ENCODE measurements at regions not wholly inside any gene's neighbourhood (a gene's known extent, or its start where the extent isn't known, plus 50 kb on each side); places are given as distances from the start of the nearest gene placed in this dataset.

DNA sequence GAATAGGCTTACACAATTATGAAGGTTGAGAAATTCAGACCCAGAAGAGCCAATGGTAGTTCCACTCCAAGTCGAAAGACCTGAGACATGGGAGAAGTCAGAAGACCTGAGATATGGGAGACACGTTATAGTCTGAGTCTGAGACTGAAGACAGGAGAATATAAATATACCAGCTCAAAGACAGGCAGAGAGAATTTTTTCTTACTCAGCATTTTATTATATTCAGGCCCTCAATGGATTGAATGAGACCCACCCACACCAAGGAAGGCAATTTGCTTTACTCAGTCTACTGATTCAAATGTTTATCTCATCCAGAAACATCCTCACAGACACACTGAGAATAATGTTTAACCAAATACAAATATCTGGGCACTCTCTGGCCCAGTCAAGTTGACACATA lies 693.5 kb downstream of the HDGFL1 start:
- TF ChIP-seq EP300 (IDR thresholded peaks at IDR 0.05), result no peak
- no peak for TF ChIP-seq POLR2AphosphoS5 (IDR thresholded peaks at IDR 0.05)
- TF ChIP-seq POLR2A (IDR thresholded peaks at IDR 0.05; ENCODE audit: low read depth), result no peak
- TF ChIP-seq, protein P1, sequence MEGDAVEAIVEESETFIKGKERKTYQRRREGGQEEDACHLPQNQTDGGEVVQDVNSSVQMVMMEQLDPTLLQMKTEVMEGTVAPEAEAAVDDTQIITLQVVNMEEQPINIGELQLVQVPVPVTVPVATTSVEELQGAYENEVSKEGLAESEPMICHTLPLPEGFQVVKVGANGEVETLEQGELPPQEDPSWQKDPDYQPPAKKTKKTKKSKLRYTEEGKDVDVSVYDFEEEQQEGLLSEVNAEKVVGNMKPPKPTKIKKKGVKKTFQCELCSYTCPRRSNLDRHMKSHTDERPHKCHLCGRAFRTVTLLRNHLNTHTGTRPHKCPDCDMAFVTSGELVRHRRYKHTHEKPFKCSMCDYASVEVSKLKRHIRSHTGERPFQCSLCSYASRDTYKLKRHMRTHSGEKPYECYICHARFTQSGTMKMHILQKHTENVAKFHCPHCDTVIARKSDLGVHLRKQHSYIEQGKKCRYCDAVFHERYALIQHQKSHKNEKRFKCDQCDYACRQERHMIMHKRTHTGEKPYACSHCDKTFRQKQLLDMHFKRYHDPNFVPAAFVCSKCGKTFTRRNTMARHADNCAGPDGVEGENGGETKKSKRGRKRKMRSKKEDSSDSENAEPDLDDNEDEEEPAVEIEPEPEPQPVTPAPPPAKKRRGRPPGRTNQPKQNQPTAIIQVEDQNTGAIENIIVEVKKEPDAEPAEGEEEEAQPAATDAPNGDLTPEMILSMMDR (IDR thresholded peaks at IDR 0.05), result no peak
- WGBS, result 90% methylated on average over 2 of the region's 2 CpGs
- no peaks in the 10 kb centered on the region for H3K4me1 ChIP-seq
- H3K27ac ChIP-seq (replicated peaks in 1 of 4), result no peak overlapping the region
- no peaks in the 10 kb centered on the region for H3K36me3 ChIP-seq
- H3K9me3 ChIP-seq, result peaks cover 0 to 11% (median 9%) of the 10 kb centered on the region in 4 donors
- H3K4me3 ChIP-seq, result no peak overlapping the region
- no peaks in the 10 kb centered on the region for H3K27me3 ChIP-seq
- DNase-seq (ENCODE audit: extremely low spot score), result no peak
- intact Hi-C loops (cut with DNase I), result no loop called here

DNA sequence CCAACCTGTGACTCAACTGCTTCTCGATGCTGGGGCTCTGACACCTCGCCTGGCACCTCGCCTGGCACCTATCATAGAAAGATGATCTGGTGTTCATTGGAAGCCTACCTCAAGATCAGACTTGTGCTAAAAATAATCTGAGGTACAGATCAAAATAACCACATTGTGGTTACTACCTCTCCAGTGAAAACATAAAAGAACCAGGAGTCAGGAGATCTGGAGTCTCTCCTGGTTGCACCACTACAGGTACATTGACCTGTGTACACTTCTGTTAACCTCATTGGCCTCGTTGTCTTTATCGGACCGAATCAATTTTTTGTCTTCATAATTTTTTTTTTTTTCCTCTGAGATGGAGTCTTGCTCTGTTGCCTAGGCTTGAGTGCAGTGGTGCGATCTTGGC lies 695.9 kb downstream of the HDGFL1 start:
- intact Hi-C loops (cut with DNase I), result no loop called here
- Histone ChIP-seq H3K27me3 (no peaks in the 10 kb centered on the region), H3K4me3 (no peak overlapping the region), H3K27ac (replicated peaks in 1 of 4) (no peak overlapping the region), H3K9me3 (peaks cover 0 to under 1% (median under 1%) of the 10 kb centered on the region in 4 donors), H3K4me1 (no peaks in the 10 kb centered on the region), H3K36me3 (no peaks in the 10 kb centered on the region)
- TF ChIP-seq POLR2AphosphoS5 (IDR thresholded peaks at IDR 0.05), result no peak
- TF ChIP-seq, protein P1 (IDR thresholded peaks at IDR 0.05), result no peak
- no peak for DNase-seq (ENCODE audit: extremely low spot score)
- WGBS, result 94% methylated on average over 7 of the region's 7 CpGs

DNA sequence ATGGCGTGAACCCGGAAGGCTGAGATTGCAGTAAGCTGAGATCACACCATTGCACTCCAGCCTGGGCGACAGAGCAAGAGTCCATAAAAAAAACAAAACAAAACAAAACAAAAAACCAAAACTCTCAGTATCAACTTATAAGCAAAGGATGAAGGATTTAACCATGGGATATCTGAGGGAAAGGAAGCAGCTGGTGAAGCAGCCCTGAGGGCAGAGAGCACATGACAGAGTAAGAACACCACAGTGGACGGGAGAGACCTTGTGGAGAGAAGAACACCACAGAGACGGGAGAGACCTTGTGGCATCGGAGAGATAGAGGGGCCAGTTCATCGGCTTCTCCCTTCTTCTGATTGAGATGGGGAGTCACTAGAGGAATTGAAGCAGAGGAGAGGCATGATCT lies 697.2 kb downstream of the HDGFL1 start:
- TF ChIP-seq EP300 (IDR thresholded peaks at IDR 0.05) (no peak), POLR2AphosphoS5 (IDR thresholded peaks at IDR 0.05) (no peak), POLR2A (IDR thresholded peaks at IDR 0.05; ENCODE audit: low read depth) (no peak)
- TF ChIP-seq, protein P1 (IDR thresholded peaks at IDR 0.05), result no peak
- H3K4me3 ChIP-seq, result no peak overlapping the region

DNA sequence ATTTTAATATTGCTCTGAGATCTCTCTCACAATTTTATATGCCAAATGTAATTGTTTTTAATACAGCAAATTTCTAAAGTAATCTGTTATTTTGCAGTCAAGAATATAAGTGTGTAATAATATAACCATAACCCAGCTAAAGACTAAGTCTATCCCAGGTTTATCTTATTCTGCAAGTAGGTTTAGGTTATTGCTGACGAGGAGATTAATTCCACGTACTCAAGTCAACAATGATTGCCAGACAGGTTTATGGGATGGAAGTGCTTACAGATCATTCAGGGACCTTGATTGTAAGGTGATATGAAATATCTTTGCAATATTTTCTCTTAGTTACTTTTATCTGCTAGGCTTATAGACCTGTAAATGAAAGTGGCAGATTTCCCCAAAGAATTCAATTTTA lies 698.3 kb downstream of the HDGFL1 start:
- TF ChIP-seq POLR2AphosphoS5 (IDR thresholded peaks at IDR 0.05) (no peak), POLR2A (IDR thresholded peaks at IDR 0.05; ENCODE audit: low read depth) (no peak), EP300 (IDR thresholded peaks at IDR 0.05) (no peak)
- TF ChIP-seq, protein P1 (IDR thresholded peaks at IDR 0.05), result no peak
- no peaks in the 10 kb centered on the region for H3K36me3 ChIP-seq
- intact Hi-C loops (cut with DNase I), result no loop called here
- no peak overlapping the region for H3K4me3 ChIP-seq
- no peak for DNase-seq (ENCODE audit: extremely low spot score)
- H3K27me3 ChIP-seq, result no peaks in the 10 kb centered on the region
- WGBS, result 83% methylated on average over 2 of the region's 2 CpGs
- H3K4me1 ChIP-seq, result no peaks in the 10 kb centered on the region
- no peak overlapping the region for H3K27ac ChIP-seq (replicated peaks in 1 of 4)
- H3K9me3 ChIP-seq, result no peaks in the 10 kb centered on the region

More for the DNA sequence above, 697.2 kb downstream of the HDGFL1 start:
- Histone ChIP-seq H3K27me3 (no peaks in the 10 kb centered on the region), H3K9me3 (no peaks in the 10 kb centered on the region), H3K27ac (replicated peaks in 1 of 4) (no peak overlapping the region), H3K4me1 (no peaks in the 10 kb centered on the region), H3K36me3 (no peaks in the 10 kb centered on the region)
- no peak for DNase-seq (ENCODE audit: extremely low spot score)
- WGBS, result 90% methylated on average over 7 of the region's 7 CpGs
- intact Hi-C loops (cut with DNase I), result no loop called here

DNA sequence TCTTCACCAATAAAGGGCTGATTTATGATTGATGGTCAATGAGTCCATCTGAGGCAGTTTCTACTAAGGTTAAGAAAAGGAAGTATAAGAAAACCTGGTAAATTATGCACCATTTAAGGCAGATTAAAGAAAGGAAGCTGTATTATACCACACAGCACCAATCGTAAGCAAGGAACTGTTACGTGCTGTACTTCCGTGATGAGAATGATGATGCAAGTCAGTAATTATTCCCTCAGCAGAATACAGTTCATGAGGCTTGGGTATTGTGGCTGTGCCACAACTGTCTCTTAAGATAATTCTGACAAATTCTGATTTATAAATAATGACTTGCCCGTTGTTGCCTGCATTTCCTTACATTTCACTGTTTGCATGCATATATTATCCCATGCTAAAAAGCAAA lies 699.0 kb downstream of the HDGFL1 start:
- Histone ChIP-seq H3K4me1 (no peaks in the 10 kb centered on the region), H3K4me3 (no peak overlapping the region), H3K27ac (replicated peaks in 1 of 4) (no peak overlapping the region), H3K36me3 (no peaks in the 10 kb centered on the region), H3K9me3 (no peaks in the 10 kb centered on the region), H3K27me3 (no peaks in the 10 kb centered on the region)
- intact Hi-C loops (cut with DNase I), result no loop called here
- DNase-seq (ENCODE audit: extremely low spot score), result no peak
- WGBS, result 95% methylated on average over 4 of the region's 4 CpGs
- TF ChIP-seq, protein P1 (IDR thresholded peaks at IDR 0.05), result no peak
- TF ChIP-seq EP300 (IDR thresholded peaks at IDR 0.05) (no peak), POLR2AphosphoS5 (IDR thresholded peaks at IDR 0.05) (no peak), POLR2A (IDR thresholded peaks at IDR 0.05; ENCODE audit: low read depth) (no peak)

Data from esophagus muscularis mucosa (tissue), 4 donors.